ENCODE measurements at regions not wholly inside any gene's neighbourhood (a gene's known extent, or its start where the extent isn't known, plus 50 kb on each side); places are given as distances from the start of the nearest gene placed in this dataset.

GRCh38 chr15:29468899-29469298 is 199.3 kb upstream of the NSMCE3 start:
- H3K18ac ChIP-seq (ENCODE audit: extremely low read depth, low read length) = no peak overlapping the region
- no peak overlapping the region for H3K4ac ChIP-seq (replicated peaks; ENCODE audit: insufficient read length, low read depth, low read length)
- WGBS, 2 experiments (ENCODE audit: extremely low coverage in 1 of 2, insufficient coverage in 1 of 2, insufficient read length in 1 of 2, insufficient replicate concordance in 2 of 2, low coverage in 1 of 2, low lambda C conversion rate in 2 of 2, missing lambda C conversion rate in 1 of 2) = 80% methylated on average over 10 of the region's 10 CpGs; no CpG with 5 or more reads in 1 of the 2 experiments
- no peaks in the 10 kb centered on the region for H3K23me2 ChIP-seq (ENCODE audit: low read depth, low read length)
- peaks cover 0 to 2% of the 10 kb centered on the region in 2 experiments for H4K20me1 ChIP-seq (replicated peaks in 1 of 2; ENCODE audit: control insufficient read depth in 1 of 2, insufficient read depth in 2 of 2, low read length in 2 of 2)
- H2AFZ ChIP-seq (ENCODE audit: low read length) = no peak overlapping the region
- no peak for TF ChIP-seq JUN (IDR thresholded peaks at IDR 0.05; ENCODE audit: low read depth, low read length)
- TF ChIP-seq TBP (IDR thresholded peaks at IDR 0.05; ENCODE audit: low read depth, low read length) = no peak
- no peak for TF ChIP-seq SAP30 (IDR thresholded peaks at IDR 0.05; ENCODE audit: insufficient read depth, insufficient replicate concordance, low read length)
- TF ChIP-seq YY1 (IDR thresholded peaks at IDR 0.05; ENCODE audit: low read depth, low read length) = no peak
- TF ChIP-seq CHD2 (IDR thresholded peaks at IDR 0.05; ENCODE audit: low read length) = no peak
- no peak for TF ChIP-seq RFX5 (IDR thresholded peaks at IDR 0.05; ENCODE audit: borderline replicate concordance, low read depth, low read length)
- H3K27me3 ChIP-seq (replicated peaks in 1 of 4; ENCODE audit: control insufficient read depth in 3 of 4, extremely low read depth in 1 of 4, insufficient read depth in 3 of 4, low read length in 3 of 4) = no peaks in the 10 kb centered on the region
- POLR2A ChIA-PET (ENCODE audit: partially characterized antibody) = no interaction called here
- no peaks in the 10 kb centered on the region; a peak in 1 of 4 replicates for H3K79me2 ChIP-seq (ENCODE audit: control insufficient read depth in 1 of 2, insufficient read depth in 2 of 2, low read length in 2 of 2)
- no peak overlapping the region for H4K91ac ChIP-seq (replicated peaks; ENCODE audit: insufficient read length, low read length)
- no peak overlapping the region for H2BK15ac ChIP-seq (ENCODE audit: low read length)
- no peak overlapping the region for H2AK5ac ChIP-seq (ENCODE audit: low read depth, low read length)
- H3K36me3 ChIP-seq (ENCODE audit: control insufficient read depth in 2 of 4, insufficient read depth in 4 of 4, low read length in 3 of 4) = no peaks in the 10 kb centered on the region
- DNase-seq (ENCODE audit: low read depth in 1 of 2, low spot score in 2 of 2) (no peak), FAIRE-seq (no peak)
- no peak overlapping the region for H3K14ac ChIP-seq (ENCODE audit: insufficient read length)
- H2BK120ac ChIP-seq (replicated peaks; ENCODE audit: low read depth, low read length) = no peak overlapping the region
- CTCF ChIA-PET (ENCODE audit: partially characterized antibody) = interaction anchor here (0.9 to 1.5 kb wide), 2 partner anchors 10 to 18 kb away, joined by 3 read pairs; no protein-coding TSS in a partner anchor
- no peak overlapping the region for H3K9ac ChIP-seq (replicated peaks in 1 of 4; ENCODE audit: extremely low read depth in 1 of 4, low read depth in 3 of 4, low read length in 3 of 4)
- peaks cover 4% of the 10 kb centered on the region; the same call in 1 of the 2 replicates for H3K79me1 ChIP-seq (ENCODE audit: low read depth, low read length)
- H4K5ac ChIP-seq (ENCODE audit: insufficient read length, low read depth, low read length) = no peak overlapping the region
- H3K4me3 ChIP-seq (ENCODE audit: extremely low read depth in 1 of 4, insufficient read depth in 2 of 4, low read depth in 3 of 4, low read length in 4 of 4) = no peak overlapping the region
- H3K23ac ChIP-seq (ENCODE audit: insufficient read length) = no peak overlapping the region
- H2BK5ac ChIP-seq (ENCODE audit: low read depth, low read length) = no peak overlapping the region
- no peak overlapping the region for H4K8ac ChIP-seq (ENCODE audit: extremely low read depth, insufficient read depth, low read length)
- H3K27ac ChIP-seq (ENCODE audit: low read depth, low read length) = no peak overlapping the region
- no peak overlapping the region for H2BK12ac ChIP-seq (ENCODE audit: low read depth, low read length)
- no peaks in the 10 kb centered on the region for H3K9me3 ChIP-seq (ENCODE audit: insufficient read depth in 2 of 2, low read depth in 1 of 2, low read length in 1 of 2)
- no peak overlapping the region for H3K56ac ChIP-seq (replicated peaks; ENCODE audit: insufficient read length, low read depth, low read length)
- no peak overlapping the region for H3K4me2 ChIP-seq (ENCODE audit: insufficient read depth in 1 of 2, low read depth in 2 of 2, low read length in 2 of 2)
- peaks cover 0 to 9% (median 1%) of the 10 kb centered on the region in 4 experiments; a peak in 6 of 7 replicates for H3K4me1 ChIP-seq (replicated peaks in 1 of 4; ENCODE audit: control insufficient read depth in 3 of 4, insufficient read depth in 4 of 4, low read length in 3 of 4)
- H2BK20ac ChIP-seq (ENCODE audit: low read length) = no peak overlapping the region

All from H1 (cell line).